DMS153 treated with DMSO at 0.1 percent for 48 hours (cell line): ENCODE measurements at regions not wholly inside any gene's neighbourhood (a gene's known extent, or its start where the extent isn't known, plus 50 kb on each side); places are given as distances from the start of the nearest gene placed in this dataset.
A peak's percentile ranks its signal among the peaks of the same experiment; 100 is the strongest.

Experiments
- DNase-seq: peaks from one replicate; lab custom pipeline; 2025; ENCODE audit not compliant: unreplicated experiment; lab: John Stamatoyannopoulos, UW

- DNase-seq = no peak
Measured at GRCh38 chr4:144565527-144566195, 80.3 kb upstream of the HHIP start.

DNA sequence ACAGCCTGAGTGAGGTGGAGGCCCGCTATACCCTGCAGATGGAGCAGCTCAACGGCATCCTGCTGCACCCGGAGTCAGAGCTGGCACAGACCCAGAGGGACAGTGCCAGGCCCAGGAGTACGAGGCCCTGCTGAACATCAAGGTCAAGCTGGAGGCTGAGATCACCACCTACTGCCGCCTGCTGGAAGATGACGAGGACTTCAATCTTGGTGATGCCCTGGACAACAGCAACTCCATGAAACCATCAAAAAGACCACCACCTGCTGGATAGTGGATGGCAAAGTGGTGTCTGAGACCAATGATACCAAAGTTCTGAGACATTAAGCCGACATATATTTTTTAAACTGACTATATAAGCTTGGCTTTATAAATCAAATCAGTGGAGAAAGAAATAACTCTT lies 73.3 kb upstream of the HHIP start:
- DNase-seq = no peak

DNA sequence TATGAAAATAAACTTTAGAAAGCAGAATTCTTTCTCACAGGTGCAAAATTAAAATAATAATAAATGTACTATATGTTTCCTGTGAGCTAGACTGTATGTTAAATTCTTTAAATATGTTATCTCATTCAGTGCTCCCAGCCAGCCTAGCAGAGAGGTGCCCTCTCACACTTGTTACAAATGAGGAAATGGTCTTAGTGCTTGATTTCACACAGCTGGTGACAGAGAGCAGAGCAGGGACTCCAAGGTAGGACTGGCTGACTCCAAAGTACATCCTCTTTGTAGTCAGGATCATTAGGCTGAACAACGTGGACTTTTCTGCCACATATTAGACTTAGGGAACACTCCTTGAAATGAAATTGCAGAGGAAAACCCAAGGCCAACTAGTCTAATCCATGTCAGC lies 72.0 kb upstream of the HHIP start:
- no peak for DNase-seq

GRCh38 chr4:144574509-144574908 lies 71.4 kb upstream of the HHIP start:
- no peak for DNase-seq

DNA sequence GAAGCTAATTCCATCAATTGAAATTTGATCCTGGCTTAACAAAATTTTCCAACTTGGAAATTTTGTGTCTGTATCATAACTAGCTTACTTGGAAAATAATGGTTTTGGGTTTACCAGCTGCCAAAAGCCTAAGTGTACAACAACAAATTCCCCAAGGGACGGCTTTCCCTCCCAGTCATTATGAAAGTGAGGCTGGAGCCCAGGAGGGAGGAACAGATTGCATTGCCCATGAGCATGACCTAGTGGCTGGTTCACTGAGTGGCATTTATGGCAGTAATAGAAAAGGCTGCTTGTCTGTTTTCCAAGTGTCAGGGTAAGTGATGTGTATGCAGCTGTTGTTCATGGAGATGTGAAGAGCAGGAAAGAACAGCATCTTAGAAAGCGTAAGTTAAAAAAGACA lies 70.8 kb upstream of the HHIP start:
- DNase-seq = peak; percentile 14

DNA sequence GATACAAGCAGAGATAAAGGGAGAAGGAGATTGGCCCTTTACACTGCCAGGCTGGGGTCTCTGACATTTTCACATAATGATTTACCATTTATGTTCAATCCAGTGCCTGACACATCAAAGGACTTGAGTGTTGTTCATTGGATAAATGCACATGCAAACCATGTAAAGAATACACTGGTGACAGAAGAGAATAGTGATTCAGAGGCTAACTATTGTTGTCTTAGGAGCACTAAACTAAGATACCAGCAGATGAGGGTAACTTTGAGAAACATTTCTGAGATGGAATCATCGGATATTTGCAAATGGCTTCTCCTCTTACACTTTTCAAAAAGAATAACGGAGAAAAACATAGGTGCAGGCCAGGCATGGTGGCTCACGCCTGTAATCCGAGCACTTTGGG lies 67.3 kb upstream of the HHIP start:
- no peak for DNase-seq

DNA sequence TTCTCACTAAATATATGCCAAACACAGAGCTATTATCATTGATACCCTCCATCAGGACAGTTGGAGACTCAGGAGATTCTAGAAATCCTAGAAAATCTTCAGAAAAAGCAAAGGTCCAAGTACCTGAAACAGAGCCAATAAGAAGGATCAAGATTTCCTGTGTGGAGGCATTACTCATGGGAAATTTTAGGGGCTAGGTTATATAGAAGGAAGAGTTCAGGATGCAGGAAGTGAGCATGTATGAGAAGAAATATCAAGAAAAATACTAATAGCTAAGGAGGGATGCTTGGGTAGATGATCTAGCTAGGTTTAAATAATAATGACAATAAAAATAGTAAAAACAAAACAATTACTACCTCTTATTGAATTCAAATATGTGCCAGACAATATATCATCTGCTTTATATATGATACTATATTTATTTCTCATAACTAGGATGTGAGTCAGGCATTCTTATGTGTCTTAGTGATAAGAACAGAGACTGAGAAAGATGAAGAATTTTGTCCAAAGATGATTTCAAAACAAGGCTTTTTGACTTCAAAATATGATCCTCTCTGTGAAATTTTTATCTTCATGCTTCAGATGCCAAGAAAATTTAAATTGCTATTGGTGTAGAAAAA lies 66.4 kb upstream of the HHIP start:
- no peak for DNase-seq

GRCh38 chr4:144580430-144580829 lies 65.5 kb upstream of the HHIP start:
- no peak for DNase-seq

DNA sequence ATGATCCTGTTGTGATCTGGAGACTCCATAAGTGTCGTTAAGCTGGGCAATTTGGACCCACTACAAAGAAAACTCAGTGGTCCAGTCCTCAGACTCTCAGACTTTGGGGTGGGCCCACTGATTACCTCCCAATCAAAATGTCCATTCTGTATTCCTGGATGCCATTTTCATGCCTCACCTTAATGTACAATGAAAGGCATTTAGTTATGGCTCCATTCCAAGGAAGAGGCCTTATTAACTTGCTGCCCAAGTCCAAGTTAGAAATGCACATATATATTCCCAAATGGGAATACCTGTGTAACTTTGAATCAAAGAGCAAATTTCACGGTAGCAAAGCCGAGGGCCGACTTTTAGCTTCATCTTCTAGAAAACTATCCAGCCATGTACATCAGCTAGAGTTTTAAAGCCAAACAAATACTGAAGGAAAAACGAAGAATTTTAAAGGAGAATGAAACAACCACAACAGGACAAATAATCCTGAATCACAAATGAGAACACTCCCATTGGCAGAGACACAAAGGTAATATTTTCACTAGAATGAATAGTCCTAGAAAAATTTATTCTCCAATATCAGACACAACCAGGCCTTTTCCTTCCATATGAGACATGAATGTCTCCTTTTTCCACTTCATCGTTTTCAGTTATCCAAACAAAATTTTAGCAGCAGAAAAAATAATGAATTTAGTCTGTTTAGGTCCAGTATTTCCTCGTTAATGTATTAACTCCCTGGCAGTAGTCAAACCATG lies 63.7 kb upstream of the HHIP start:
- DNase-seq = no peak

DNA sequence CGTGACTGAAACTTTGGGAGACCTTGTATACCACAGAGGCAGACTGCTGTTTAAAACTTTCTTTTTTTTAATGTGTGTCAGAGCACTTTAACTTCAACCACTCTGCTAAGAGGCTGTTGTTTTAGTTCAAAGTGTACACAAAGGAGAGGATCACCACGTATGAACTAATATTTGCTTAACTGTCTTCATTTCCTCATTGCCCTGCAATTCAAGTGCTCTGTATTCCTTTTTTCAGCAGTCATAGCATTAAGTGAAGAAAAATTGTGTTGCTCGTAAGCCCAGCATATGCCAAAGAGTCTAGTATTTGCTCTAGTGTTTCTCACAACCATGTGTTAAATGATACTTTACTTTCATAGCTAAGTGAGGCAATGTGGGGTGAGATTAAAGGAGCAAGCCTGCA lies 63.0 kb upstream of the HHIP start:
- no peak for DNase-seq

- DNase-seq = no peak
Measured at GRCh38 chr4:144583658-144584057, 62.3 kb upstream of the HHIP start.

DNA sequence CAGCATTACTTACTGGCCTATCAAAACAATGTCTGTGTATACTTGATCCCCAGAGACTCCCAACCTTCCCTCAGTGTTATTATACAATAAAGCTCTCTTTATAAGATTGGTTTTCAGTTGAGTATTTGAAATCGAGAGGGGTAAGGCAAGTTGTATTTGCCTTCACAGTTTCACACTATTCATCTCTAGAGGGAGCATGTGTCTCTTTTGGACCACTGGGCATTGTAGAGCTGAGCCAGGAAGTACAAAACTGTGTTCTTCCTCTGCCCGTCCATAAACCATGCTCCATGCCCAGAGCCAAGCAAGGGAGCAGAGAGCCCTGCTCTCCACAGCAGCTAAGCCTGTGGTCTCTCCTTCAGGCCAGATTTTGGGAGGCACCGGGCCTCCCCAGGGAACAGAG lies 61.5 kb upstream of the HHIP start:
- DNase-seq = no peak

GRCh38 chr4:144589512-144589911 lies 56.4 kb upstream of the HHIP start:
- DNase-seq = no peak

GRCh38 chr4:144590020-144590419 lies 55.9 kb upstream of the HHIP start:
- DNase-seq = no peak

DNA sequence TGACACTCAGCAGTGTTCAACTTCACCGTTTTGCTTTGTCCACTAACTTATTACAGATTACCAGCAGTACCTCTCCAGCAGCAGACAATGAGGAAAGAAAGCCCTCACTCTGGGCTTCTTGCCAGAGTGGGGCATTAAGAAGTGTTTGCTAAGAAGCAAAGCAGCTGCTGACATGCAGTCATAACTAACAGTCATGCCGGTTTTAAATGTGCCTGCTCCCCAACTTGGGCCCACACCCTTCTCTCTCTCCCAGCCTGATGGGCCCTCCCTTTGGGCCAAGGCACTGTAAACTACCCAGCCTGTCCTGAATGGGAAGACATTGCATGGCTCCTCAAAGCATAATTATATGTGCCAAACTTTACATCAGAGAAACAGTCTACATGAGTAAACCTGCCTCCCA lies 54.6 kb upstream of the HHIP start:
- DNase-seq = no peak

- DNase-seq = no peak
Measured at GRCh38 chr4:144592264-144592663, 53.7 kb upstream of the HHIP start.

GRCh38 chr4:144594471-144594986 lies 51.4 kb upstream of the HHIP start:
- no peak for DNase-seq

GRCh38 chr4:144595681-144596080 lies 50.3 kb upstream of the HHIP start:
- DNase-seq = no peak
